ENCODE measurements at regions not wholly inside any gene's neighbourhood (a gene's known extent, or its start where the extent isn't known, plus 50 kb on each side); places are given as distances from the start of the nearest gene placed in this dataset.

DNA sequence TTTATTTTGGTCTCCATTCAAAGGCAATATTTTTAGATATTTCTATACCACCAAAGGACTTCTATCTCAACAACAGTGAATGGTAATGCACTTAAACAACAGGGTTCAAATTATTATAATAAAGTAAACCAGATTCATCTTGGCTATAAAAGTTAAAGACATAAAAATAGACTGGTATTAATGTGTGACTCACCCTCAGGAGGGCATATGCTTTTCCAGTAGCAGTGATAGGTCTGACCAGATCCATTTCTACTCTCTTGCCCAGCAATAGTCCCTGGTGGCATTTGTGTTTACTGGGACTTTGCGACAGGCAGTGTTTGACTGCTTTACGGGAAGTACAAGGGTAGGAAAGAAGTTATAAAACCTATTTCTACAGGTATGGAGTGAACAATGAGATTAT lies 353.2 kb upstream of the ATP2B1 start:
- Mint-ChIP-seq H3K36me3 (ENCODE audit: low read depth) (no peaks in the 10 kb centered on the region), H3K27me3 (ENCODE audit: low read depth) (no peaks in the 10 kb centered on the region), H3K4me3 (no peak overlapping the region), H3K27ac (no peak overlapping the region), H3K4me1 (ENCODE audit: low read depth) (no peaks in the 10 kb centered on the region), H3K9me3 (no peaks in the 10 kb centered on the region)

DNA sequence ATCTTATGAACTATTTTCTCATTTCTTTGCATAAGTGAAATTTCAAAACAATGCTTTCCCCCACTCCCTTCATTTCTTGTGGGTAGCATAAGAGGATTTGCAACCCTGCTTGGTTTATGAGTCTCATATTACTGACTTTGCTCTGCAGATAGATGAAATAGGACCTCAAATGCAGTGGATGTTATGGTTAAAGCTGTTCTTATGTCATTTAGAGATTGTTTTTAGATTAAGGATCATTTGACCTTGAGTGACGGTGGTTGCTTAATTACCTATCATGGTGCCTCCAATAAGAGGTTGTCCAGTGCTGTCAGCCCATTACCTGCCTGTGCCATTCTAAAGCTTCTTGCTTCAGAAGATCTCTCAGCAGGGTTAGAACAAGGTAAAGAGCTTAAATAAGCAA lies 351.4 kb upstream of the ATP2B1 start:
- no peaks in the 10 kb centered on the region for H3K27me3 Mint-ChIP-seq (ENCODE audit: low read depth)
- H3K9me3 Mint-ChIP-seq: no peaks in the 10 kb centered on the region
- H3K27ac Mint-ChIP-seq: no peak overlapping the region
- H3K36me3 Mint-ChIP-seq (ENCODE audit: low read depth): no peaks in the 10 kb centered on the region
- no peaks in the 10 kb centered on the region for H3K4me1 Mint-ChIP-seq (ENCODE audit: low read depth)
- H3K4me3 Mint-ChIP-seq: no peak overlapping the region

DNA sequence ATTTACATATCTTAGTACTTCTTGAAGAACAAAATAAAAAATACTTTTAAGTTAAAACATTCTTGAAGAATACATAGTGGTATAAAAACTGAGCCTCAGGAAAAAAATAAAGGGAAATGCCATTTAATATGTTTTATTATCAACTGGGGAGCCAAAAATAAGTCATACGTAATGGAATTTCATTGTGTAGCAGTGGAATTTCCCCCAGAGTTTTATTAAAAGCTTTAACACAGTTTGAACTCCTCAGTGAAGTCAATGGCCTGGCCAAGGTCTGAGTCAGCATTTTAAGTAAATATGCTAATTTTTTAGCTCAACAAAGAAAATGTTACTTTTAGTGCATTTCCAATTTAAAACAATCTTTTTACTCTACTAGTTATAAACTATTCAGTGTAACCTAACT lies 350.1 kb upstream of the ATP2B1 start:
- no peak overlapping the region for H3K4me3 Mint-ChIP-seq
- no peaks in the 10 kb centered on the region for H3K9me3 Mint-ChIP-seq
- no peak overlapping the region for H3K27ac Mint-ChIP-seq
- no peaks in the 10 kb centered on the region for H3K36me3 Mint-ChIP-seq (ENCODE audit: low read depth)
- no peaks in the 10 kb centered on the region for H3K4me1 Mint-ChIP-seq (ENCODE audit: low read depth)
- H3K27me3 Mint-ChIP-seq (ENCODE audit: low read depth): no peaks in the 10 kb centered on the region

DNA sequence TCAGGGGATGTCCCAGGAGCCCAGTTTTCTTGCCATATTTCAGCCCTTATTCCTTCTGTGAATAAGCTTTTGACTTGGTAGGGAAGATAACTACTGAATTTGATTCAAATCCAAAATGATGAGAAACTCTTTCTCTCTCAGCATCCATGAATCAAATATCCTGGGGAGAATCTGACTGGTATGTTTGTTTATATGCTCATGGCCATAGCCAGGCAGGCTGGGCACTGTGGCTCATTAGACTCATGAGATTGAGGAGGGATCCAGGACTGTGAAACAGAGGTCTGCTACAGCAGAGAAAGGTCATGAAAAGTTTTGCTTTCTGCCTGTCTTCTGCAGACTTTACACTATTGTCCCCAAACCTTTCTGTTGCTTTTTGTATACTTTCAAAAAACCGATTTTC lies 346.4 kb upstream of the ATP2B1 start:
- H3K27me3 Mint-ChIP-seq (ENCODE audit: low read depth): no peaks in the 10 kb centered on the region
- no peaks in the 10 kb centered on the region for H3K9me3 Mint-ChIP-seq
- no peak overlapping the region for H3K27ac Mint-ChIP-seq
- no peaks in the 10 kb centered on the region for H3K4me1 Mint-ChIP-seq (ENCODE audit: low read depth)
- H3K36me3 Mint-ChIP-seq (ENCODE audit: low read depth): no peaks in the 10 kb centered on the region
- H3K4me3 Mint-ChIP-seq: no peak overlapping the region

DNA sequence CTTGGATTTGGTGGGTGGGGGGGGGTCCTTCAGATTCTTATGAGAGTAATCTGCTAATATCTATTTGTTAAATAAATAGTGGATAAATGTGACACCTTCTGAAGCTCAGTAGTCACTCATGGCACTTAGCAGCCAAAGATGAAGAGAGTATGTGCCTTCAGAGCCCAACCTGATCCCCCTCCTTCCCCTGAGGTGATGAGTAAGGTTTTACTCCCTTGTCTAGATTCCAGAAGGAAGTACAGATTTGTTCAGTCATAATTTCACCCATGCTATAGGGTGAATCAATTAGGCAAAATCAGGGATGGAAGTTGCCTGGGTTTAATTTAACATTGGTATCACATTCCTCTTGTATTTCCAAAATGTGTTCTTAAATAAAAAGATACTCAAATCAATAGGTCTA lies 340.3 kb upstream of the ATP2B1 start:
- H3K9me3 Mint-ChIP-seq: no peaks in the 10 kb centered on the region
- no peak overlapping the region for H3K4me3 Mint-ChIP-seq
- H3K27ac Mint-ChIP-seq: no peak overlapping the region
- H3K4me1 Mint-ChIP-seq (ENCODE audit: low read depth): peaks cover 2% of the 10 kb centered on the region
- no peaks in the 10 kb centered on the region for H3K27me3 Mint-ChIP-seq (ENCODE audit: low read depth)
- H3K36me3 Mint-ChIP-seq (ENCODE audit: low read depth): no peaks in the 10 kb centered on the region

DNA sequence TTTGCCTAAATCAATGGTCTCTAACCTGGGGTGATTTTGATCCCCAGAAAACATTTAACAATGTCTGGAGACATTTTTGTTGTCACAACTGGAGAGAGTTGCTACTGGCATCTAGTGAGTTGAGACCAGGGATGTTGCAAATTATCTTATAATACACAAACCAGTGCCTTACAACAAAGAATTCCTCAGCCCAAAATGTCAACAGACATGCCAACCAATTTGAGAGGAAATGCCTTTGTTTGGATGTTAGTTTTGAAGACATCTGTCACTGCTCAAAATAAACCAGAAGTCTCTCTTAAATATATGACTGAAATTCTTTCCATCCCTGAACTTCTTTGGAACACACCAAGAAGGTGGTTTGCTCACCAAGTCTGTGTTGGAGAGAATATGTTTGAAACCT lies 336.9 kb upstream of the ATP2B1 start:
- no peaks in the 10 kb centered on the region for H3K27me3 Mint-ChIP-seq (ENCODE audit: low read depth)
- no peaks in the 10 kb centered on the region for H3K9me3 Mint-ChIP-seq
- H3K36me3 Mint-ChIP-seq (ENCODE audit: low read depth): peaks cover 4% of the 10 kb centered on the region
- peaks cover 10% of the 10 kb centered on the region for H3K4me1 Mint-ChIP-seq (ENCODE audit: low read depth)
- H3K4me3 Mint-ChIP-seq: no peak overlapping the region
- no peak overlapping the region for H3K27ac Mint-ChIP-seq

DNA sequence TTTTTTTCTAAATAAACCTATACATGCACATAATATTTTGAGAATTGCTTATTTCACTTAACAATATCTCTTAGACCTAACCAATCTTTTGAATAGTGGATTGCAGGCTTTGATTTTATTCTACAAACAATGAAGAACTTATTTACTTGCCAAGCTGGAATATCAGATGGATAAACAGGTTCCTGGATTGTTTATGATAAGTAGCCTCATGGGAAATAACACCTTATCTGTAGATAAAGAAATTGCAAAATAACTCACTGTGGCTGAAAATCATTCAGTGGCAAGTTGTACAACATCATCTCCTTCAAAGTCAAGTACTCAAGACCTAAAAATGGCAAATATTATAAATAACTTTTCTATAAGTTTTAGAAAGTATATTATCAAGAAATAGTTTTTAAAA lies 335.4 kb upstream of the ATP2B1 start:
- Mint-ChIP-seq H3K27me3 (ENCODE audit: low read depth) (no peaks in the 10 kb centered on the region), H3K4me3 (no peak overlapping the region), H3K36me3 (ENCODE audit: low read depth) (peaks cover 4% of the 10 kb centered on the region), H3K27ac (no peak overlapping the region), H3K4me1 (ENCODE audit: low read depth) (peaks cover 10% of the 10 kb centered on the region), H3K9me3 (no peaks in the 10 kb centered on the region)

DNA sequence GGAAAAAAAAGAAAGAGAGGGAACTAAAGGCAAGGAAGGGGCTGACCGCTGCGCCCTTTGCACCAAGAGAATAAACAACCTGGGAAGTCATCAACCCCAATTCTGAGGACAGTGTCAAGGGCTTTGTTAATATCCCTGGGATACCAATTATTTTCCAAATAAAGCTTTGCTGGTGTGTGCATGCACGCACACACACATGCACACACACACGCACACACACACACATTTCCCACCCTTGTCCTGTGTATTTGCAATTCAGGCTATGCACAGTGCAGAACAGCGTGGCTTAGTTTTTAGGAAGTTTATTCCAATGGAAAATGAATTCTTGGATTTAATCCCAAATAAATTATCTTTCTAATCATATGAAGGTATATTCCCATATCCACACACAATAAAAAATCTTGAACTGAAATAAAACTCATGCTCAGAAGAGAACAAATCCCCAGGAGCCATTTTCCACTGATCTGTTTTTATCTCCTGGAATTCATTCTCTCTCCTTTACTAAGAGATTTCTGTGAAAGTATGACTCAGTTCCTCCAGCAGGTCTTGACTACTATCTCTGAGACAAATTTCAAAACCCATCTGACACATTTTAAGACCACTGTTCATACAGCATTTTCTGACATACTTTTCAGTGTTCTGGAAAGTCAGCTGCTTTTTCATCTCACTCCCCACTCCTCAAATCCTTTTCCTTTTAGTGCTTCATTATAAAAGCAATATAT lies 334.4 kb upstream of the ATP2B1 start:
- Mint-ChIP-seq H3K36me3 (ENCODE audit: low read depth) (peaks cover 4% of the 10 kb centered on the region), H3K27ac (no peak overlapping the region), H3K4me1 (ENCODE audit: low read depth) (peaks cover 10% of the 10 kb centered on the region), H3K4me3 (no peak overlapping the region), H3K9me3 (no peaks in the 10 kb centered on the region), H3K27me3 (ENCODE audit: low read depth) (no peaks in the 10 kb centered on the region)

DNA sequence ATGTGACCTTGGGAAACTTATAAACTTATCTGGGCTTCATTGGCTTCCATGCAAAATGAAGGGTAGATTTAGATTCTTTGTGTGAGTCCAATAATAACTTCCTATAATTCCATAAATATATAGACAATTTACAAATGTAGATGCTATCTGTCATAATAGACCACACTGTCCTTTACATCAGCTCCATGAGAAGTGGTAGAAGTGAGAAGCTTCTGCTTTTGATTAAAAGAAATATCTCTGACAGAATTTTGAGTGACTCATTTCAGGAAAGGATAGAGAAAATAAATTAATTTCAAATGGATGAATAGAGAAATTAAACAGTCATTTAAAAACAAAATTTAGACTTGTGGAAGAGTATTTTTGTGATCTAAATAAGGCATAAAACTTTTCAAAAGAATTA lies 329.7 kb upstream of the ATP2B1 start:
- Mint-ChIP-seq H3K4me1 (ENCODE audit: low read depth) (peaks cover 17% of the 10 kb centered on the region), H3K27me3 (ENCODE audit: low read depth) (no peaks in the 10 kb centered on the region), H3K4me3 (no peak overlapping the region), H3K9me3 (peaks cover 24% of the 10 kb centered on the region), H3K36me3 (ENCODE audit: low read depth) (peaks cover 4% of the 10 kb centered on the region), H3K27ac (no peak overlapping the region)

DNA sequence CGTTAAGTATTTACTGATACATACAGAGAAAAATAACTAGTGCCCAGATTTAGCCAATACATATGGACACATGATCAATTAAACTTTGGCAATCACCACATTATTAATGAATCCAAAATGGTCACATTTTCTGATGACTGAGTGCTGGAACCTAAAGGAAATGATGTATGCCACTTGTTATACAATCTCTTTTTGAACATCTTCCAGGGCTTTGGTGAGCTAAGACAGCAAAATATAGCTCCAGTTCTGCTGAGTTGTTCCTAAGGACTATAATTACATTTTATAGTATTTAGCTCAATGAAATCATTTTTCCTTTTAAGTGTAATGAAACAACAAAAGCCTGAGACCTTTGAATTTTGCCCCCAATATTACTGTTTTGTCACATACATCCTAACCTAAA lies 329.1 kb upstream of the ATP2B1 start:
- Mint-ChIP-seq H3K27ac (no peak overlapping the region), H3K27me3 (ENCODE audit: low read depth) (no peaks in the 10 kb centered on the region), H3K9me3 (peaks cover 28% of the 10 kb centered on the region), H3K4me3 (no peak overlapping the region), H3K36me3 (ENCODE audit: low read depth) (peaks cover 4% of the 10 kb centered on the region), H3K4me1 (ENCODE audit: low read depth) (peaks cover 15% of the 10 kb centered on the region)

DNA sequence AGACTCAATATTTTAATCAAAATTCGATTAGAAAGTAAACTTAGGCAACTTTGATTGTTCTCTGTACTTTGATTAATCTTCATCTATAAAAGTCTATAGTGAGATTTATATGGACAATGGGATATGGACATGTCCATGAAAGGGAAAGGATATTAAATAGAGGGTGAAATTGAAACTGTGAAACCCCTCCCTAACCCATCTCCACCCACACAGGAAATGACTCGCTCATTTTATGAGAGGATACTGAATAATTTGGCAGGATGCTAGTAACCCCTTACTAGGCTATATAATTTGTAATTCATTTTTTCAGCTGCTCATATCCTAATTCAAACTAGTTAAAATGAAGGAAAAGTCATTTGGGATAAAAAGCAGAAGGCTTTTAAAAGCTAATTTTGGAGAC lies 328.0 kb upstream of the ATP2B1 start:
- no peaks in the 10 kb centered on the region for H3K27me3 Mint-ChIP-seq (ENCODE audit: low read depth)
- peaks cover under 1% of the 10 kb centered on the region for H3K36me3 Mint-ChIP-seq (ENCODE audit: low read depth)
- no peak overlapping the region for H3K4me3 Mint-ChIP-seq
- H3K9me3 Mint-ChIP-seq: peaks cover 28% of the 10 kb centered on the region
- peaks cover 10% of the 10 kb centered on the region for H3K4me1 Mint-ChIP-seq (ENCODE audit: low read depth)
- no peak overlapping the region for H3K27ac Mint-ChIP-seq

DNA sequence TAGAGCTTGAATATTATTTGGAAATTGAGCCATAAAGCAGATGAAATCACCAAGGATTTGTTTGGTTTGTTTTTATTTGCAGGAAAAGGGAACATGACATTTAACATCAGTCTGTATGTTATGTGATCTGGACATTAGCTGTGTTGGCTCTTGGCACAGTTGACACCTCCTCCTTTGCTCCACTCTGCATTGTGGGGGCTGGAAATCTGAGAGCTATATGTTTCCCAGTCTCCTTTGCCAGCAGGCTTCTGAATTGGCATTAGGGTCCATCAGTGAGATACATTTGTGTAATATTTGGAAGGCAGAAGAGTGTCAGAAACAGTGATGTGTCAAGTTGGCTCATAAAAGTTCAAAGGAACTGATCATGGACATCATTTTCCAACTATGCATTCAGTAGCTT lies 322.1 kb upstream of the ATP2B1 start:
- H3K36me3 Mint-ChIP-seq (ENCODE audit: low read depth): no peaks in the 10 kb centered on the region
- peaks cover 3% of the 10 kb centered on the region for H3K4me1 Mint-ChIP-seq (ENCODE audit: low read depth)
- no peak overlapping the region for H3K27ac Mint-ChIP-seq
- no peak overlapping the region for H3K4me3 Mint-ChIP-seq
- H3K27me3 Mint-ChIP-seq (ENCODE audit: low read depth): no peaks in the 10 kb centered on the region
- peaks cover 22% of the 10 kb centered on the region for H3K9me3 Mint-ChIP-seq

DNA sequence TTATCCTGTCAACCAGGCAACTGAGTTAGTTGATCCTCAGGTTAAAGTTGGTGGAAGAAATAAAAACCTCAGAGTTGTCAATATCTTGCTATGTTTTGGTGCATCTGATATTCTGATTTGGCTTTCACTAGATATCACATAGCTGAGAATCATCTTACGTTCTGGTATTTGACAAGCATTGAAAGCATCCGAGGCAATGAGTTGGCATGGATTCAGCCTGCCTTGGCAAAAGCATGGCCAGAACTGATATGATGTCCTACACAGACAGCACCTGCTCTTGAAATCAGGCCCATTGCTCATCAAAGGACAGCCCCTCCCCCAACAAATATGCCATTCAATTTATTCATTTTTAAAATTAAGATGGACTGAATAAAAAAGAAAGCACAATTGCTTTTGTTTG lies 320.7 kb upstream of the ATP2B1 start:
- Mint-ChIP-seq H3K27me3 (ENCODE audit: low read depth) (no peaks in the 10 kb centered on the region), H3K4me3 (no peak overlapping the region), H3K36me3 (ENCODE audit: low read depth) (no peaks in the 10 kb centered on the region), H3K9me3 (peaks cover 11% of the 10 kb centered on the region), H3K4me1 (ENCODE audit: low read depth) (peaks cover 3% of the 10 kb centered on the region), H3K27ac (no peak overlapping the region)

DNA sequence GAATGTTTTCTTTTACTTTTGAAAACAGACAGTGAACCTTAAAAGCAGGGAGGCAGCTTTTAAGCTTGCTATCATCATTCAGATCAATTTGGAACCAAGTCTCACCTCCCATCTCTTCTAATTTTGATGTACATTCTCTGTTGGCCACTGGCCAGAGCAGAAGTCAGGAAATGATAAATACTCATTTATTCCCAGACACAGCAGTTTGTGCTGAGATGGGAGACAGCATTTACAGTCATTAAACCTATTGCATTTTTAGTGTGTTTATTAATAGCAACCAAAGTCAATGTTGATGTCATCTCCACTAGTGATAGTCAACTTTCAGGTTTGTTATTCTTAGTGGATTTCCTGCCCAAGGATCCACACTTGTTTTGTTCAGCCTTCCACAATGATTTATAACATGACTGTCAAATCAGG lies 320.0 kb upstream of the ATP2B1 start:
- Mint-ChIP-seq H3K4me1 (ENCODE audit: low read depth) (peaks cover 3% of the 10 kb centered on the region), H3K4me3 (no peak overlapping the region), H3K27ac (no peak overlapping the region), H3K36me3 (ENCODE audit: low read depth) (no peaks in the 10 kb centered on the region), H3K27me3 (ENCODE audit: low read depth) (no peaks in the 10 kb centered on the region), H3K9me3 (peaks cover 8% of the 10 kb centered on the region)

DNA sequence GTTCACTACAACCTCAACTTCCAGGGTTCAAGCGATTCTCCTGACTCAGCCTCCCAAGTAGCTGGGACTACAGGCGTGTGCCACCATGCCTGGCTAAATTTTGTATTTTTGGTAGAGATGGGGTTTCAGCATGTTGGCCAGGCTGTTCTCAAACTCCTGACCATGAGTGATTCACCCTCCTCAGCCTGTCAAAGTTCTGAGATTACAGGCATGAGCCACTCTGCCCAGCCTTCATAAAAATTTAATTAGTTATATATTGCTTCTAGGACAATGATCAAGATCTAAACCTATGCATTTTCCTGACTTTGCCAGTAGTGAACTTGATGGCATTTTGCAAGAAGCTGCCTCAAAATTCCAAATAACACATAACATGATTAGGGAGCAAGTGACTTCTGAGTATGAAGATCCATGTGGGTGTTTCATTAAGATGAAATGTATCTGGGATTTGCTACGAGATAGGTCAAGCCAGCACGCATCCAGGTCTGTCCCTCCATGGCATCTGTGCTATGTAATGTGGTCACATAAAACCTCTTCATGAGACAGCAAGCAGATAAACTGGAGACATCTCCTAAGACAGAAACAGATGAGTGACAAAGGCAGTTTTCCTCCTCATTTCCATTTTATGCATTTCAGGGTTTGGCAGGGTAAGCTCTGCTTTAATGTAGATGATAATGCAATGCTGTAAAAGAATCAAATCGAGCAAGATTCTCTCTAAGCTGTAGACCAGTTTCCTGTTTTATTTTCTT lies 319.4 kb upstream of the ATP2B1 start:
- no peak overlapping the region for H3K4me3 Mint-ChIP-seq
- no peak overlapping the region for H3K27ac Mint-ChIP-seq
- no peaks in the 10 kb centered on the region for H3K27me3 Mint-ChIP-seq (ENCODE audit: low read depth)
- peaks cover 3% of the 10 kb centered on the region for H3K4me1 Mint-ChIP-seq (ENCODE audit: low read depth)
- peaks cover 2% of the 10 kb centered on the region for H3K9me3 Mint-ChIP-seq
- H3K36me3 Mint-ChIP-seq (ENCODE audit: low read depth): no peaks in the 10 kb centered on the region

Data from T-helper 1 cell treated with Interleukin-12 subunit alpha and Interleukin-12 subunit beta and Interleukin-4 antibody, amounts not matched to agents 30 μg/mL and 1 μg/mL, for 36 hours (primary cell).